A172 (cell line): ENCODE measurements at regions not wholly inside any gene's neighbourhood (a gene's known extent, or its start where the extent isn't known, plus 50 kb on each side); places are given as distances from the start of the nearest gene placed in this dataset.
"Not testable (repeated sequence)": the region's sequence is repeated elsewhere in the genome, so short reads cannot be mapped to it uniquely, and the experiment has no call there.

ENCODE experiments used
- DNase-seq: peaks from one replicate; pipeline ENCODE4 v3.0.0-alpha.2; 2015; ENCODE audit warnings: low spot score

DNA sequence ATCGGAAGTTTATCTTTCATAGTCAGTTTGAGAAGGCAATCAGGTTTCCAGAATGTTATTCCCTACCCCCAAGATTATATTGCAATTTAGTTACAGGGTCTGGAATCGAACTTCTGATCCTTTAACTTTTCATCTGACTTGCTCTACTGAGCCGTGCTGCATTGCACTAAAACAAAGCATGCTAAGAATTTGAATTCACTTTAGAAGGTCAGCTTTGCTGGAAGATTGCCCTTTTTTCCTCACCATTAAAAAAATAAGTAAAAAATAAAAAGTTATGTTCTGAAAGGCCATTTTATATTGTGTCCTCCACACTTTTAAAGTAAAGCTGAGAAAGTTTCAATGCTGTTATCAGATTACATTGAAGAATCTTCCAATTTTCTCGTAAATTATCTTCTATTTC lies 388.8 kb upstream of the PHF14 start:
- DNase-seq, result no peak

GRCh38 chr7:10588084-10588483 lies 385.6 kb upstream of the PHF14 start:
- no peak for DNase-seq

- no peak for DNase-seq
Observed at GRCh38 chr7:10592604-10593003, 381.1 kb upstream of the PHF14 start.

- no peak for DNase-seq
Observed at GRCh38 chr7:10593080-10593479, 380.6 kb upstream of the PHF14 start.

DNA sequence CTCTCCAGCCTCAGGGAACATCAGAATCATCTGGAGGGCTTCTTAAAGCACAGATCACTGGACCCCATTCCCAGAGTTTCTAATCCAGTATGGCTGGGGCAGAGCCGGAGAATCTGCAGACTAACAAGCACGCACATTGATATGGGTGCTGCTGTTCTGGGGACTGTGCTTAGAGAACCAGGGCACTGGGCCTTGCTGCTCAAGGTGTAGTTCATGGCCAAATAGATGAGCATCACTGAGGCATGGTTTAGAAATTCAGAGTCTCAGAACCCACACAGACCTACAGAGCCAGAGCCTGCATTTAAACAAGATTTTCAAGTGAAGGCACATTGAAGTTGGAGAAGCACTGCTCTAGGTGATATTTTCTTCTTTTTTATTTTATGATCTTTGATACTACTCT lies 376.8 kb upstream of the PHF14 start:
- DNase-seq, result no peak

GRCh38 chr7:10604128-10604527 lies 369.5 kb upstream of the PHF14 start:
- DNase-seq, result no peak

GRCh38 chr7:10612950-10613349 lies 360.7 kb upstream of the PHF14 start:
- no peak for DNase-seq

DNA sequence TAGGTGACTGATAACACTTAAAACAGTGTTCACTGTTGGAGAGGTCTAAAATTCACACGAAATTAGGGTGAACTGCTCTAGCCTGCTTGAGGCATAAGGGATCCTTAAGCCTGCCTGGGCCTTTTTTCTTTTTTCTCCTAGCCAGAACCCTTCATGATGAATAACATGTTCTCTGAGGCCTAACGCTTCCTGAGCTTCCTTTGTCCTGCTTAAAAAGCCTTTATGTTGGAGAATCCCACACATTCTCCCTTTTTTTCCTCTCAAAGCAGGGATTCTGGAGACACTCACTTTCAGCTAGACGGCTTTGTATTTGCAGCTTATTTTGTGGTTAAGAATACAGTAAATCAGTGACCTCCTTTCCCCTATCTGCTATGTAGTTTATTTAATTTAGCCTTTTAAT lies 354.7 kb upstream of the PHF14 start:
- no peak for DNase-seq

DNA sequence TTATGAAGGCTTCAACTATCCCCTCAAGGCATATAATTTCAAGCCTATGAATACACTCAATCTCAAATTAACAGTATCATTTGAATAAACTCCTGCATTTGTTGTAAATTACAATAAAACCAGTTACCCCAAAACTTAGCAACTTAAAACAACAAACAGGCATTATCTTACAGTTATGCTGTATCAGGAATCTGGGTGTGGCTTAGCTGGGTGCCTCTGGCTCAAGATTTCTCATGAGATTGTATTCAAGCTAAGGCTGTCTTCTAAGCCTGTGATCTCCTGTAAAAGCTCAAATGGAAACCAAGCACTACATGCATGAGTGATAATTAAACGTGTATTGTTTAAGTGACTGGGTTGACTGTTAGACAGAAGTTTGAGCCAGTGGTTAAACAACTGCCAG lies 341.0 kb upstream of the PHF14 start:
- no peak for DNase-seq

DNA sequence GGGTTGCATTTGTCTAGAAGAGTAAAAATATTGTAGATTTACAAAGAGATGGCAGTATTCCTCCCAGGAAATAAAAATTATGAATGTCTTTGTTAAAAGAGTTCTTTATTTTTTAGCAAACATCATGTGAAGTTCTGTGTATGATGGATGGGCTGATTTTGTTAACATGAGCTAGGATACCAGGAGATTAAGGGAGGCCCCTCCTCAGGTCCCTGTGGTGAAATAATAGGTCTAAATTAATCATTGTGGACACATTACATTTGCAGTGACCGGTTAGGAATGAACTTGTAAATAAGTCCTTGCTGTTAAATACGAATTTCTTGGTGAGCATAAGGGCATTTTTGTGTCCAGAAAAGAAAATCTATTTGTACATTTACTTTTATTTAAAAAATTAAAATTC lies 339.4 kb upstream of the PHF14 start:
- no peak for DNase-seq

DNA sequence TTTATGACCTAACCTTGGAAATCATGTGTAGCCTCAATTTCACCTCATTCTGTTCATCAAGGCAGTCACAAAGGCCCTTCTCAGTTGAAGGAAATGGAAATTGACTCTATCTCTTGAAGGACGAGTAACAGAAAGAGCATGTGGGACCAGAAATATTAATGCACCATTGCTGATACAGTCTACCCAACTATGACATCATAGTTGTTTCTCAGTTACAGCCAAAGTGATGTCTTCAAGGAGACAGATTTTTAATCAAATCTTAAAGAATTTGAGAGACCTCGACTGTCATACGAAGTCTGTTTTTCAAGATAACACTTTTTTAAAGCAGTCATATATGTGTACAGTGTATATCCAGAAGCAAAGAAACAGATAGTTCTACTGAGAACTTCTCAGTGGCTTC lies 335.7 kb upstream of the PHF14 start:
- DNase-seq, result no peak

DNA sequence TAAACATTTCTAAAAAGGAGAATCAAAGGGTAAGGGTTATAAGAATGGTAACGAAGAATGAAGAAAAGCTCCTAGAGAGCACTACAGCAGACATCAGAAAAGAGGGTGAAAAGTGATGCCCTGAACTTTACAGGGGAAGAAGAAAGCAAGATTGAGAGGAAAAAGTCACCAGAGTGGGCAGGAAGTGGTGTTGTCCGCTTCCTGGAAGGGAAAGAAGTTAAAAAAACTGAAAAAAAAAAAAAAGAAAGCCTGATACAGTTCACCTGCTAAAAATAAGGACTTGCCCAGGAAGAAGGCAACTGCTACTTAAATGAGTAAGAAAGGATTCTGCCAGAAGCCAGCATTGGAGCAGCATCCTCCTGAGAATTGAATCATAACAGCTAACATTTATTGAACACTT lies 330.1 kb upstream of the PHF14 start:
- no peak for DNase-seq

DNA sequence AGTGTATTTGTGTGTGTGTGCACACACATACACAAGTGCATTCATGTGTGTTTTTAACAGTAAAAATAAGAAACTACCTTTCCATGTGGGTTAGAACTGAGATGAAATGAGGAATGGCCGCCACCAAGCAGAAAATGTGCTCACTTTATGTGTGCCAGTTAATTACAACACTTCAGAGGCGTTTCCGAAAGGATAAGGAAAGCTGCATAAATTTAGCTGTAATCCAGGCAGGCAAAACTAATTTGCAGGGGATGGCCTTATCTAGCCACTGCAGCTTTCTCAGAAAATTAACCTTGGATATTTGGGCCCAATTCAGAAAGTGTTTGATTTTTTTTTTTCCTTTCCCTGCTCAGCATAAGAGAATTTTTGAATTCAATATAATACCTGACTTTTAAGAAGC lies 328.8 kb upstream of the PHF14 start:
- no peak for DNase-seq

- DNase-seq, result no peak
Observed at GRCh38 chr7:10646194-10646593, 327.5 kb upstream of the PHF14 start.

GRCh38 chr7:10648289-10648688 lies 325.4 kb upstream of the PHF14 start:
- no peak for DNase-seq

- DNase-seq, result not testable (repeated sequence)
Observed at GRCh38 chr7:10649120-10649519, 324.6 kb upstream of the PHF14 start.

- no peak for DNase-seq
Observed at GRCh38 chr7:10655031-10655430, 318.6 kb upstream of the PHF14 start.

- DNase-seq, result no peak
Observed at GRCh38 chr7:10657201-10657600, 316.5 kb upstream of the PHF14 start.

GRCh38 chr7:10657837-10658236 lies 315.8 kb upstream of the PHF14 start:
- DNase-seq, result no peak

- DNase-seq, result no peak
Observed at GRCh38 chr7:10662491-10662890, 311.2 kb upstream of the PHF14 start.

DNA sequence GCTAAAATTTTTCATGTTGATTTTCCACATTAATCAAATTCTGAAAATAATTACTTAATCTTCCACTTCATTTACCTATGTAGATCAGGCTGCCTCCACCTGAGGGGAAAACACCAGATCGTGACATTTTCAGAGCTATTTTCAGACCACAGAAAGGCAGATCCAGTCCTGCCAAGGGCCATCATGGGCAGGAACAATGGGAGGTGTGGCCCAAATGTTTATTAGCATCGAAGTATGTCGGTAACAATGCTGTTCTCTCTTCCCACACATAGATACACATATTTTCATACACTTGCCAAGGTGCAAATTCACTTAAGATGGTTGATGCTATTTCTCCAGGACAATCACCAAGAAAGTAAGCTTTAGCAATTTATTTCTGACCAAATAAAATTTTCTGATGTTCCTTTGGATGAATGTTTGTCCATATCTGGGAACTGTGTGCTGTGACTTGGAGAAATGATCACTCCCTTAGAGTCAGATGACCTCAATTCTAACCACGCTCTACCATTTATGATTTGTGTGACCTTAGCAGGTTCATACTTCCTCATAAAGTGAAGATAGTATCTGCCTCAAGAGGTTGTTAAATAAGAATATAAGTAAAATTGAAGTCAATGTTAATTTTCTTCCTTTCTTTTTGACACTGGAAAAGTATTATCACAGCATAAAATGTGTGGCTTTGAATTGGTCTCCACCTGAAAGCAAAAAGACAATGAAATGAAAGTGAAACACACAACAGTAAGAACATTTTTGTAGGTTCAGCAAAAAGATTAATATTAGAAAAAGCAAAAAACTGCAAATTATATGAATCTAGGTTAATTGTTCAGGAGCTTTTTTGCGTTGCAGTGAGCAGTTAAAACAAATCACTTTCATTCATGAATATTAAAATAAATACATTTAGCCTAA lies 310.4 kb upstream of the PHF14 start:
- peak; percentile 24 for DNase-seq

DNA sequence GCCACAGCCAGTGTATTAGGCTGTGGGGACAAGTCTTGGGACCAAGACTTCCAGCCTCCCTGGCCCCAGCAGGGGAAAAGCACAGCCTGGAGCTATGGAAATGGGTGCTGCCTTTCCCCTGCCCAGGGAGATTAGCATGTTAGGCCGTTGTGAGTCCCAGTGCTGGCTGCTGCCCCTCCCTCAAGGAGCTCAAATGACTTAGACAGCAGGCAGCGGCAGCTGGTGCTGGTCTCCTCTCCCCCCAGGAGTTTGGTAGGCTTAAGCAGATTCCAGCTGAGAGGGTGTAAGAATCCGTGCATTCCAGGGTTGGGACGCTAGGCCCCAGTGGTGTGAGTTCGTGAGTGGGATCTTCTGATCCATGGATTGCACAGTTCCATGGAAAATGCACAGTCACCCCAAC lies 301.5 kb upstream of the PHF14 start:
- DNase-seq, result no peak

GRCh38 chr7:10677211-10677610 lies 296.5 kb upstream of the PHF14 start:
- DNase-seq, result no peak

DNA sequence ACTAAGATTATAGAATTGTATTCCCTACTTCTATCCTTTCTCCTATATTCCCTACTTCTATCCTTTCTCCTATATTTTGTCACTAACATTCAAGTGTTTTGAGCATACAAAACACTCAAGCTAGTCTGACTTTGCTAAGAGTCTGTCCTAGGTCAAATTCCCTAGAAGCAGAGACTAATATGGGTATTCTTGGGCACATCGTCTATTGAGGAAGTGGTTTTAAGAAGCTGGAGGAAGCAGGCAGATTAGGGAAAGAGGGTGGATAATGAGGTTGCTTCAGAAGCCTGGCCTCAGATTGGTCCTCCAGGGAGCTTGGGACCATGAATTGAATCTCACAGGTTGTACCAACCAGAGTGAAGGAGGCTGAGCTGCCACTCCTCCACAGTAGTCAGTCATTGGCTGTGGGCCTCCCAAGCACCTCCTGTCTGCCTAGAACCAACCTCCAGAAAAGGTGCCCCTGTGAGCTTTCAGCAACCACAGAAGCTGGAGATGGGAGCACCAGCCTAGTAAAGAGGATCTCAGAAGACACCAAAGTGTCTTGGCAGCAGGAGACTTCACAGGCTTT lies 295.9 kb upstream of the PHF14 start:
- DNase-seq, result no peak
